ENCODE measurements at regions not wholly inside any gene's neighbourhood (a gene's known extent, or its start where the extent isn't known, plus 50 kb on each side); places are given as distances from the start of the nearest gene placed in this dataset.

- TF ChIP-seq CTCF (IDR thresholded peaks at IDR 0.05) (no peak), EP300 (IDR thresholded peaks at IDR 0.05) (no peak)
Measured at GRCh38 chr2:128771401-128771800, 452.7 kb upstream of the HS6ST1 start.

All from ovary (tissue), 3 donors.